Stimulated activated naive B cell treated with anti-CD40 and anti-IgM and Interleukin-4, amounts not matched to agents 10 μg/mL and 1 μg/mL and 100 μg/mL, for 72 hours (primary cell): ENCODE measurements at regions not wholly inside any gene's neighbourhood (a gene's known extent, or its start where the extent isn't known, plus 50 kb on each side); places are given as distances from the start of the nearest gene placed in this dataset.
A peak's percentile ranks its signal among the peaks of the same experiment; 100 is the strongest.

Experiments used
- ATAC-seq, 2 donors: fragments of 150-1000 bp; cut with Tn5 transposase; replicated peaks; 2 replicates each; pipeline ENCODE4 v1.10.0; 2021; ENCODE audit warnings: moderate library complexity in 1 of 2
- DNase-seq: peaks from one replicate; pipeline ENCODE4 v3.0.0; 2021
- H3K27ac Mint-ChIP-seq: one replicate; pipeline ENCODE4 v1.8.0; 2022; ENCODE audit warnings: mild to moderate bottlenecking, mixed read lengths
- H3K27me3 Mint-ChIP-seq, 2 donors: one replicate each; pipeline ENCODE4 v1.8.0; 2022; ENCODE audit warnings: mixed read lengths in 2 of 2
- H3K36me3 Mint-ChIP-seq, 2 donors: one replicate each; pipeline ENCODE4 v1.8.0; 2022; ENCODE audit warnings: mixed read lengths in 2 of 2, mild to moderate bottlenecking in 1 of 2
- H3K4me1 Mint-ChIP-seq, 2 donors: one replicate each; pipeline ENCODE4 v1.8.0; 2022; ENCODE audit warnings: mixed read lengths in 2 of 2, mild to moderate bottlenecking in 1 of 2
- H3K4me3 Mint-ChIP-seq, 2 donors: one replicate each; pipeline ENCODE4 v1.8.0; 2022; ENCODE audit warnings: mild to moderate bottlenecking in 2 of 2, mixed read lengths in 2 of 2, moderate library complexity in 1 of 2
- H3K9me3 Mint-ChIP-seq, 2 donors: one replicate each; pipeline ENCODE4 v1.8.0; 2022; ENCODE audit warnings: mixed read lengths in 2 of 2, mild to moderate bottlenecking in 1 of 2

- Mint-ChIP-seq H3K4me1 (peaks cover 13 to 19% of the 10 kb centered on the region in 2 donors), H3K27me3 (no peaks in the 10 kb centered on the region), H3K4me3 (no peak overlapping the region), H3K36me3 (no peaks in the 10 kb centered on the region), H3K27ac (no peak overlapping the region), H3K9me3 (no peaks in the 10 kb centered on the region)
- ATAC-seq (no peak), DNase-seq (no peak)
Observed at GRCh38 chr13:47144782-47145181, 247.9 kb upstream of the HTR2A start.

- Mint-ChIP-seq H3K27ac (no peak overlapping the region), H3K36me3 (no peaks in the 10 kb centered on the region), H3K9me3 (no peaks in the 10 kb centered on the region), H3K4me1 (peaks cover 12 to 19% of the 10 kb centered on the region in 2 donors), H3K27me3 (no peaks in the 10 kb centered on the region), H3K4me3 (no peak overlapping the region)
- ATAC-seq (no peak), DNase-seq (no peak)
Observed at GRCh38 chr13:47142105-47142504, 245.3 kb upstream of the HTR2A start.

- Mint-ChIP-seq H3K4me1 (peaks cover 7 to 13% of the 10 kb centered on the region in 2 donors), H3K9me3 (no peaks in the 10 kb centered on the region), H3K27me3 (peaks cover 0 to 3% of the 10 kb centered on the region in 2 donors), H3K27ac (no peak overlapping the region), H3K4me3 (no peak overlapping the region), H3K36me3 (no peaks in the 10 kb centered on the region)
- DNase-seq: no peak
- peak; percentile 63 to 70 for ATAC-seq
Observed at GRCh38 chr13:47139519-47139918, 242.7 kb upstream of the HTR2A start.

- ATAC-seq (no peak), DNase-seq (no peak)
- Mint-ChIP-seq H3K4me1 (peaks cover 7 to 13% of the 10 kb centered on the region in 2 donors), H3K27me3 (peaks cover 0 to 3% of the 10 kb centered on the region in 2 donors), H3K9me3 (peaks cover 0 to 2% of the 10 kb centered on the region in 2 donors), H3K27ac (no peak overlapping the region), H3K36me3 (no peaks in the 10 kb centered on the region), H3K4me3 (no peak overlapping the region)
Observed at GRCh38 chr13:47136504-47136941, 239.7 kb upstream of the HTR2A start.

GRCh38 chr13:47135800-47136503 is 239.1 kb upstream of the HTR2A start:
- ATAC-seq (no peak), DNase-seq (no peak)
- no peak overlapping the region for H3K27ac Mint-ChIP-seq
- H3K4me3 Mint-ChIP-seq: no peak overlapping the region
- peaks cover 0 to 2% of the 10 kb centered on the region in 2 donors for H3K9me3 Mint-ChIP-seq
- H3K27me3 Mint-ChIP-seq: peaks cover 0 to 3% of the 10 kb centered on the region in 2 donors
- H3K36me3 Mint-ChIP-seq: no peaks in the 10 kb centered on the region
- H3K4me1 Mint-ChIP-seq: peaks cover 7 to 13% of the 10 kb centered on the region in 2 donors

- no peak for DNase-seq
- no peak for ATAC-seq
- peaks cover 0 to 3% of the 10 kb centered on the region in 2 donors for H3K27me3 Mint-ChIP-seq
- peaks cover 0 to 2% of the 10 kb centered on the region in 2 donors for H3K9me3 Mint-ChIP-seq
- no peak overlapping the region for H3K4me3 Mint-ChIP-seq
- peaks cover 4 to 8% of the 10 kb centered on the region in 2 donors for H3K4me1 Mint-ChIP-seq
- H3K27ac Mint-ChIP-seq: no peak overlapping the region
- H3K36me3 Mint-ChIP-seq: no peaks in the 10 kb centered on the region
Observed at GRCh38 chr13:47134939-47135489, 238.2 kb upstream of the HTR2A start.

- Mint-ChIP-seq H3K4me3 (no peak overlapping the region), H3K36me3 (no peaks in the 10 kb centered on the region), H3K4me1 (no peaks in the 10 kb centered on the region), H3K9me3 (peaks cover 0 to 2% of the 10 kb centered on the region in 2 donors), H3K27ac (no peak overlapping the region), H3K27me3 (peaks cover 0 to 9% of the 10 kb centered on the region in 2 donors)
- no peak for DNase-seq
- no peak for ATAC-seq
Observed at GRCh38 chr13:47133011-47133445, 236.2 kb upstream of the HTR2A start.

GRCh38 chr13:47129461-47129860 is 232.6 kb upstream of the HTR2A start:
- Mint-ChIP-seq H3K4me1 (no peaks in the 10 kb centered on the region), H3K4me3 (no peak overlapping the region), H3K9me3 (peaks cover 0 to 2% of the 10 kb centered on the region in 2 donors), H3K27me3 (peaks cover 0 to 6% of the 10 kb centered on the region in 2 donors), H3K36me3 (no peaks in the 10 kb centered on the region), H3K27ac (no peak overlapping the region)
- ATAC-seq (no peak), DNase-seq (no peak)

GRCh38 chr13:47126432-47126831 is 229.6 kb upstream of the HTR2A start:
- no peak overlapping the region for H3K27ac Mint-ChIP-seq
- H3K36me3 Mint-ChIP-seq: no peaks in the 10 kb centered on the region
- no peak overlapping the region for H3K4me3 Mint-ChIP-seq
- peaks cover 0 to 4% of the 10 kb centered on the region in 2 donors for H3K9me3 Mint-ChIP-seq
- ATAC-seq: no peak
- H3K27me3 Mint-ChIP-seq: peaks cover 0 to 6% of the 10 kb centered on the region in 2 donors
- DNase-seq: no peak
- no peaks in the 10 kb centered on the region for H3K4me1 Mint-ChIP-seq

- Mint-ChIP-seq H3K9me3 (peaks cover 0 to 4% of the 10 kb centered on the region in 2 donors), H3K27ac (no peak overlapping the region), H3K36me3 (no peaks in the 10 kb centered on the region), H3K4me3 (no peak overlapping the region), H3K4me1 (no peaks in the 10 kb centered on the region), H3K27me3 (peaks cover 4 to 5% of the 10 kb centered on the region in 2 donors)
- no peak for DNase-seq
- no peak for ATAC-seq
Observed at GRCh38 chr13:47121092-47121763, 224.4 kb upstream of the HTR2A start.

- Mint-ChIP-seq H3K27me3 (peaks cover 4 to 5% of the 10 kb centered on the region in 2 donors), H3K36me3 (no peaks in the 10 kb centered on the region), H3K4me1 (no peaks in the 10 kb centered on the region), H3K4me3 (no peak overlapping the region), H3K27ac (no peak overlapping the region), H3K9me3 (peaks cover 0 to 4% of the 10 kb centered on the region in 2 donors)
- DNase-seq (no peak), ATAC-seq (no peak)
Observed at GRCh38 chr13:47120282-47120681, 223.4 kb upstream of the HTR2A start.

GRCh38 chr13:47119575-47120235 is 222.9 kb upstream of the HTR2A start:
- ATAC-seq (no peak), DNase-seq (no peak)
- Mint-ChIP-seq H3K36me3 (no peaks in the 10 kb centered on the region), H3K4me3 (no peak overlapping the region), H3K27me3 (peaks cover 4 to 5% of the 10 kb centered on the region in 2 donors), H3K4me1 (no peaks in the 10 kb centered on the region), H3K27ac (no peak overlapping the region), H3K9me3 (peaks cover 0 to 4% of the 10 kb centered on the region in 2 donors)

GRCh38 chr13:47117268-47117667 is 220.4 kb upstream of the HTR2A start:
- Mint-ChIP-seq H3K27ac (no peak overlapping the region), H3K36me3 (no peaks in the 10 kb centered on the region), H3K4me3 (no peak overlapping the region), H3K27me3 (peaks cover 4 to 5% of the 10 kb centered on the region in 2 donors), H3K4me1 (no peaks in the 10 kb centered on the region), H3K9me3 (no peaks in the 10 kb centered on the region)
- no peak for ATAC-seq
- no peak for DNase-seq

GRCh38 chr13:47114030-47114429 is 217.2 kb upstream of the HTR2A start:
- DNase-seq: no peak
- no peak overlapping the region for H3K4me3 Mint-ChIP-seq
- H3K4me1 Mint-ChIP-seq: peaks cover 2 to 3% of the 10 kb centered on the region in 2 donors
- H3K27me3 Mint-ChIP-seq: peaks cover 0 to 5% of the 10 kb centered on the region in 2 donors
- H3K27ac Mint-ChIP-seq: no peak overlapping the region
- ATAC-seq: no peak
- H3K36me3 Mint-ChIP-seq: no peaks in the 10 kb centered on the region
- no peaks in the 10 kb centered on the region for H3K9me3 Mint-ChIP-seq
